Renal pelvis (tissue), 1 donor: ENCODE measurements at regions not wholly inside any gene's neighbourhood (a gene's known extent, or its start where the extent isn't known, plus 50 kb on each side); places are given as distances from the start of the nearest gene placed in this dataset.

Experiments used
- DNase-seq: peaks from one replicate; pipeline ENCODE4 v3.0.0-alpha.2; 2013

GRCh38 chr16:5527817-5528216, 430.2 kb upstream of the EEF2KMT start:
- no peak for DNase-seq

DNA sequence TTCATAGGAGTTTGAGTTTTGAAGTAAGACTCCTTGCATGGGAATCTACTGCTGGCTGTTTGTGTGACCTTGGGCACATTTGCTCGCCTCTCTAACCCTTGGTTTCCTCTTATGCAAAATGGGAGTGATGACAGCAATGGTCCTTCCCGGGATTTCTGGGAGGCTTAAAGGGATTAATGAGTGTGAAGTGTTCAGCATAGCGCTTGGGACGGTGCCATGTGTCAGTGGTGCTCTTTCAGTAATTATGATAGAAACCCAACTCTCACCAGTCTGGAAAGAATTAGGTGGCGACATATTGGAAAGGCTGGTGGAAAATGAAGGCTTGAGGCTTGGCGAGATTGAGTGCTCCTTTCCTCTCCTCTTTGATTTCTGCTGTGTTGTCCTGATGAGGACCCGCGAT, 429.2 kb upstream of the EEF2KMT start:
- DNase-seq, result no peak

DNA sequence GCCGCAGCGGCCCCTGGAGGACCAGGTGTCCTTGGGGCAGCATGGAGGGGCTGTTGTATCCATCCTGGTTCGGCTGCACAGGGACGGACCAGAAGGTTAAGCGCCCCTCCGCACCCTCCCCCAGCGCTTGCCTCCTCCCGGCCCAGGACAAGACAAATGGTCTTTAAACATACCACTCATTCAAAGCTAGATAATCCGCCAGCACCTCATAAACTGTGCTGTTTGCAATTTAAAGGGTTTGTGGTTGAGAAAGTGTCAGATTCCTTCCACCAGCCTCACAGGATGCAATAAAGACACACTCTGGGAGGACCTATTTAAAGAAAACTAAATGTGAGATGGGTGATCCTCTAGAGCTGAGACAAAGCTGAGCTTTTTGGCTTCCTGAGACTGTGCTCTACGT, 426.2 kb upstream of the EEF2KMT start:
- no peak for DNase-seq

DNA sequence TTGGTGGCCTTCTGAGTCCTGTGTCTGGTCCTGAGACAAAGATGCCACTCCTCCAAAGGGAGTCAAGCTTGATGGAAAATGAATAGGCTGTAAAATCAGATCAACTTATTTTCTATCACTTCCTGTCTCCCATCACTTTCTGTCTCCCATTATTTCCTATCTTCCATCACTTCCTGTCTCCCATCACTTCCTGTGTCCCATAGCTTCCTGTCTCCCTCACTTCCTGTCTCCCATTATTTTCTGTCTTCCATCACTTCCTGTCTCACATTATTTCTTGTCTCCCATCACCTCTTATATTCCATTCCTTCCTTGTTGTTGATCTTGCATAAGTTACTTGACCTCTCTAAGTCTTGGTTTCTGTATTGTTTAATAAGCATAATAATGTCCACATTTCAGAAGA, 418.5 kb upstream of the EEF2KMT start:
- no peak for DNase-seq

- DNase-seq, result no peak
Observed at GRCh38 chr16:5512014-5512413, 414.4 kb upstream of the EEF2KMT start.

GRCh38 chr16:5510819-5511370, 413.3 kb upstream of the EEF2KMT start:
- DNase-seq, result no peak

GRCh38 chr16:5509794-5510193, 412.2 kb upstream of the EEF2KMT start:
- DNase-seq, result no peak

- DNase-seq, result no peak
Observed at GRCh38 chr16:5509336-5509735, 411.7 kb upstream of the EEF2KMT start.

- no peak for DNase-seq
Observed at GRCh38 chr16:5508371-5508770, 410.8 kb upstream of the EEF2KMT start.

- no peak for DNase-seq
Observed at GRCh38 chr16:5506021-5506420, 408.4 kb upstream of the EEF2KMT start.

DNA sequence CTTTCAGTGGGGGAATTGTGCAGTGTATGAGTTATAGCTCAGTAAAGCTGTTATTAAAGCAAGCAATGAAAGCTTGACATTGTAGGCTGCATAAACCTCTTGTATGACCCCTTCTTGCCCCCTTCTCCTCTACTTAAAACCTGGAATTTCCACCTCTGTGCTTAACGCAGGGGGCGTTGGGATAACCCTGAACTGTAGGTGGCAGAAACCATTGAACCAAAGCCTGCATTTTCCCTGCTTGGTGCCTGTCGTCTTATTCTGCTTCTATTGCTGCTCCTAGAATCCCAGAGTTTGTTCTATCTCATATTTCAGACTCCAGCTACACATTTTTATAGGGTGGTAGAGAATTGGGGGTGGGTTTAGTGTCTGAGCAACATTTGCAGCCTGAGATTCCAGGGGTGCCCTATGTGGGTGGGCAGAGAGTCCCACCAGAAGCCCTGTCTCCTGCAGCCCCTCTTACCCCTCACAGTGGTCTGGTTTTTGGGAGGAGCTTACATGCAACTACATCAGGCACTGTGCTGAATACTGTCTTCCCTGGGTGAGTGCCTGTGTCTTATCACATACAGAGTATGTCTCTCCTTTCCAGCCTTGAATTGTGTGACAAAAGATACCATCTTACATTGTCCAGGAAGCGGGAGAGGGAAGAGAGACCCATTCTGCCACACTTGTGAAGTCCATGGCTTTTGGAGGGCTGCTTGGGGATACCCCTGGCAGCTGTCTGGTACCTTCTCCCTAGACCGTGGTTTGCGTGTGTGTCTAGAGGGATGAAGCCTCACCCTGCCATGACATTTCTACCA, 407.7 kb upstream of the EEF2KMT start:
- DNase-seq, result no peak

- DNase-seq, result no peak
Observed at GRCh38 chr16:5504064-5504781, 406.6 kb upstream of the EEF2KMT start.

GRCh38 chr16:5502944-5503343, 405.3 kb upstream of the EEF2KMT start:
- DNase-seq, result no peak

DNA sequence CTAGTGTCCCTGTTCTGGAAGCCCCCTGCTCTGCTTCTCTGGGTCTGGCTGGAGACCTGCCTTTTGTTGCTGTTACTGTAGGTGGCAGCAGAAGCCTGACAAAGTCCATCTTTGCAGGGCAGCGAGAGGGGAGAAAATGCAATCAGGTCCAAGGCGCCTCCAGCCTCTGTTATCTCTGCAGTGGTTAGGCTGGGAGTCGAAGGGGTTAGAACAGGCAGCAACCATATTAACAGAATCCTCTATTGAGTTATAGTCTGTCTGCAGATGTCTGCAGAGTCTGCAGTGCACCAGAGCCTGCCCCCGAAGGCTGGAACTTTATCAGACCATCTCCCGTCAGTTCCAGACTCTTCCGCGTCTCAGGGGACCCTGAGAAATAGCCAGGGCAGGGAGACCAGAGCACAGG, 404.9 kb upstream of the EEF2KMT start:
- no peak for DNase-seq

DNA sequence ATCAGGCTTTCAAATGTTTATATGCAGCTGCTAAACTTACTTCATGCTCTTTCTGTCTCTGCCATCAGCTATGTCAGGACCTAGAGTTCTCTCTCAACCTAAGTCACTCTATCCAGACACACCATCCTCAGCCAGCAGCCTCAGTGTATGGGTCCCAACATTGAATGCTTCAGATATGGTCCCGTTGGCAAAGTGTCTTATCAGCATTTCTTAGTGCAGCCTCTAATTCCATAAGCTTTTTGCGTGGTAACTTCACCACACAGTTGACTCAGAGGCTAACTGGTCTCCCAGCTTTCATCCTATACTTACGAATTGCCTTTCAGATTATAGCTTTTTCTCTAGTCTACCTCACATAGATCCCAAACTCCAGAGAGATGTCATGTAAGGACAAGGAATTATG, 402.9 kb upstream of the EEF2KMT start:
- DNase-seq, result no peak

- no peak for DNase-seq
Observed at GRCh38 chr16:5498562-5498961, 401.0 kb upstream of the EEF2KMT start.

DNA sequence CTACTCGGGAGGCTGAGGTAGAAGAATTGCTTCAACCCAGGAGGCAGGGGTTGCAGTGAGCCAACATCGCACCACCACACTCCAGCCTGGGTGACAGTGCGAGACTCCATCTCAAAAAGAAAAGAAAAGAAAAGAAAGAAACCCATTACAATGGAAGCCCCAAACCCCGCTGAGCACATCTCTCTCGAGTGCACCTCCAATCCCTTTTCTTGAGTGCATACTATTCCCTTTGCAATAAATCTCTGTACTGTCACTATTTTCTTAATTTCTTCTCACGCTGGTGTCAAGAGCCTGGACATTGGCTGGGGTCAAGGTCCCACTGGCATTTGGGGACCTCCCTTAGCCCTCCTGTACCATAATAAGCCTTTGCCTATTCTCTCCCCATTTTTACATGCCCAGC, 398.4 kb upstream of the EEF2KMT start:
- no peak for DNase-seq

DNA sequence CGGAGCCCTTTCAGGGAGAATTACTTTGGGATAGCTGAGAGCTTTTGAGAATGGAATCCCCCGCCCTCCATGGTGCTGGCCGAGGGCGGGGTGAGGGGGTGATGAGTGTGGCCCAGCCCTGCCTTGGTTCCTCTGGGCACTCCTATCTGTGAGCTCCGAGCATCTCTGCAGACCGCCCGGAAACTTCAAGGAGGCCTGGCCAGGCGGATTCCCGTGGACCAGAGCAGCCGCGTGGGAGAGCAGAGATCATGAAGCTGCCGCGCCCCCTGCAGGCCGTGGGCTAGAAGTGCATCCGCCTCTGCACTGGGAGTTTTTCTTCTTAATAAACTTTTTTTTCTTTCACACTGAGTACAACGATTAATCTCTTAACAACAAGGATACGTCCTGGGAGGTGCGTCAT, 392.9 kb upstream of the EEF2KMT start:
- DNase-seq, result peak; percentile 42

- no peak for DNase-seq
Observed at GRCh38 chr16:5488581-5488980, 391.0 kb upstream of the EEF2KMT start.

GRCh38 chr16:5487728-5488127, 390.1 kb upstream of the EEF2KMT start:
- no peak for DNase-seq

- DNase-seq, result no peak
Observed at GRCh38 chr16:5482256-5482655, 384.7 kb upstream of the EEF2KMT start.

DNA sequence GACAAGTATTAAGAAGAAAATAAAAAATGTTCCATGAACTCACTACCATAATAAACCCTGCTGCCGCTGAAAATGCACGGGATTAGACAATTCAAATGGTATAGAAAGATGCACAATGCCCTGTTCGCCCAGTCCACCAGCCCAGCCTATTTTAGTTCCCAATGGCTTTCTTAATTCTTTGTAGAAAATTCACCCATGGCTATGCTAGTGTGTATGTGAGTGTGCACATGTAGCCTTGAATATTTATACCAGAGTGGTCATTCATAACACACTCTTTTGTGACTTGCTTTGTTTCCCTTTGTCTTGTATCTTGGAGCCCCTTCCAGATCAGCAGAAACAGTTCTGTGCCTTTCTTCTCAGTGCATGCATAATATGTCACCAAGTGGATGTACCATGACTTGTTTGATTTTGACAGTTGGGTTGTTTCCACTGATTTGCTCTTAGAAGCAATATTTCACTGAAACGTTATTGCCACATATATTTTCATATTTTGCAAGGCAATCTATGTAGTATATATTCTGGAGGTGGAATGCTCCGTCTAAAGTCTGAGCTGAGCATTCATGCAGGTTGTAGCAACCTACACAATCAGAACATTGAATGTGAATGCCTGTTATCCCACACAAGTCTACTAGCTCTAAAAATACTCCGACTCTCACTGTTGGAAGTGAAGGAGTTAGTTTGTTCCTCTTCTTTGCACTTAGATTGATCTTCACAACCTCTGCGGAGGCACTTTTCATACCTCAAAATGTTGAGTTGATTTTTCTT, 383.0 kb upstream of the EEF2KMT start:
- DNase-seq, result no peak

- no peak for DNase-seq
Observed at GRCh38 chr16:5479926-5480325, 382.3 kb upstream of the EEF2KMT start.
